A549 (cell line): ENCODE measurements at regions not wholly inside any gene's neighbourhood (a gene's known extent, or its start where the extent isn't known, plus 50 kb on each side); places are given as distances from the start of the nearest gene placed in this dataset.

Source experiments
- ATAC-seq, 2 experiments: fragments of 200-7000 bp in 1 of 2; fragments of >200 bp in 1 of 2; cut with Nextera tagmentation in 1 of 2; cut with Tn5 transposase in 1 of 2; 3 replicates each; pipeline versions ENCODE4 v1.8.0 to v1.9.1; 2018 to 2020; ENCODE audit warnings: mild to moderate bottlenecking in 1 of 2, moderate library complexity in 1 of 2
- CTCF ChIA-PET: fragments of 300-600 bp; sonication (Branson Sonifier 250); formaldehyde crosslinking; extraction: SDS; loops from one replicate; lab custom pipeline; 2021; ENCODE audit warnings: antibody characterized with exemption, inconsistent platforms; lab: Yijun Ruan, JAX
- POLR2A ChIA-PET: fragments of 350-600 bp; formaldehyde crosslinking; extraction: SDS; loops from one replicate; lab custom pipeline; 2021; ENCODE audit warnings: antibody characterized with exemption, inconsistent platforms; lab: Yijun Ruan, JAX
- DNase-seq, 2 experiments: peaks; one replicate each; pipeline versions ENCODE4 v3.0.0 to v3.0.0-alpha.2; 2011 to 2016; ENCODE audit warnings: low read depth in 1 of 2, low spot score in 1 of 2
- FAIRE-seq: peaks from 2 replicates; lab custom pipeline; 2011; peaks lifted over from hg19 to GRCh38; lab: Jason Lieb, UNC
- H3K27ac ChIP-seq, 2 experiments: fragments of >200 bp; sonication (Bioruptor Twin); formaldehyde crosslinking; 3 replicates each; pipeline ENCODE4 v1.5.1; 2016 to 2017
- H3K4me1 ChIP-seq: fragments of >200 bp; sonication (Bioruptor Twin); formaldehyde crosslinking; 3 replicates; pipeline ENCODE4 v1.6.1; 2016
- H3K4me2 ChIP-seq: fragments of >200 bp; sonication (Bioruptor Twin); formaldehyde crosslinking; 3 replicates; pipeline ENCODE4 v1.6.1; 2016
- H3K4me3 ChIP-seq: fragments of >200 bp; sonication (Bioruptor Twin); formaldehyde crosslinking; 3 replicates; pipeline ENCODE4 v1.5.1; 2016
- H3K9me3 ChIP-seq: fragments of >200 bp; sonication (Bioruptor Twin); formaldehyde crosslinking; 3 replicates; pipeline ENCODE4 v1.6.1; 2016
- BHLHE40 ChIP-seq: IDR thresholded peaks from 2 replicates; pipeline ENCODE4 v1.6.1; 2012; ENCODE audit warnings: low read depth, low read length, inconsistent platforms
- CBX8 ChIP-seq: fragments of 200-600 bp; sonication (generic); IDR thresholded peaks from 2 replicates; pipeline ENCODE4 v1.6.1; 2016
- CHD2 ChIP-seq: fragments of 150-350 bp; IDR thresholded peaks from 2 replicates; pipeline ENCODE4 v1.6.1; 2014; ENCODE audit warnings: low read length; ENCODE audit not compliant: partially characterized antibody
- CTCF ChIP-seq: fragments of >200 bp; sonication (Bioruptor Twin); formaldehyde crosslinking; IDR thresholded peaks from 3 replicates; pipeline ENCODE4 v1.5.1; 2016
- EP300 ChIP-seq, 2 experiments: fragments of >200 bp; sonication (Bioruptor Twin); formaldehyde crosslinking; IDR thresholded peaks; 2 replicates in 1 of 2; 3 replicates in 1 of 2; pipeline ENCODE4 v1.6.1; 2016 to 2017
- ESRRA ChIP-seq: fragments of 150-350 bp; IDR thresholded peaks from 2 replicates; pipeline ENCODE4 v1.6.1; 2014; ENCODE audit warnings: mild to moderate bottlenecking, low read length, borderline replicate concordance
- FOXS1 ChIP-seq: fragments of 250-450 bp; sonication (Bioruptor Pico); IDR thresholded peaks from 2 replicates; pipeline ENCODE4 v1.5.0; 2020; ENCODE audit warnings: mild to moderate bottlenecking, moderate library complexity
- GATA3 ChIP-seq: IDR thresholded peaks from 2 replicates; pipeline ENCODE4 v1.6.1; 2012; ENCODE audit warnings: borderline replicate concordance
- HDAC2 ChIP-seq: fragments of 200-600 bp; sonication (generic); IDR thresholded peaks from 2 replicates; pipeline ENCODE4 v1.6.1; 2016
- HEYL ChIP-seq: fragments of 250-450 bp; sonication (Bioruptor Pico); IDR thresholded peaks from 2 replicates; pipeline ENCODE4 v1.8.0; 2021; ENCODE audit warnings: mild to moderate bottlenecking, moderate library complexity
- HMGXB4 ChIP-seq: fragments of 250-450 bp; sonication (Bioruptor Pico); IDR thresholded peaks from 2 replicates; pipeline ENCODE4 v1.5.0; 2021; ENCODE audit warnings: mild to moderate bottlenecking, moderate library complexity, borderline replicate concordance
- HOXA7 ChIP-seq: fragments of 250-450 bp; sonication (Bioruptor Pico); IDR thresholded peaks from 2 replicates; pipeline ENCODE4 v1.5.0; 2020; ENCODE audit warnings: mild to moderate bottlenecking, moderate library complexity
- JUNB ChIP-seq: fragments of >200 bp; sonication (Bioruptor Twin); formaldehyde crosslinking; IDR thresholded peaks from 2 replicates; pipeline ENCODE4 v1.6.1; 2016
- KDM1A ChIP-seq: fragments of 200-600 bp; sonication (generic); IDR thresholded peaks from 2 replicates; pipeline ENCODE4 v1.6.1; 2016; ENCODE audit warnings: low read depth, mild to moderate bottlenecking
- KDM5A ChIP-seq: fragments of 200-600 bp; sonication (generic); IDR thresholded peaks from 2 replicates; pipeline ENCODE4 v1.6.1; 2016; ENCODE audit warnings: antibody characterized with exemption, mild to moderate bottlenecking
- MAFK ChIP-seq: fragments of 450-650 bp; IDR thresholded peaks from 2 replicates; pipeline ENCODE4 v1.6.1; 2014; ENCODE audit not compliant: partially characterized antibody
- MYC ChIP-seq: IDR thresholded peaks from 2 replicates; pipeline ENCODE4 v1.6.1; 2012; ENCODE audit warnings: mild to moderate bottlenecking, inconsistent platforms, low read length, improper control_type of control experiment, borderline replicate concordance
- NPAS2 ChIP-seq: fragments of 250-450 bp; sonication (Bioruptor Pico); IDR thresholded peaks from 2 replicates; pipeline ENCODE4 v1.8.0; 2022; ENCODE audit warnings: mild to moderate bottlenecking, moderate library complexity, borderline replicate concordance
- PHF8 ChIP-seq: fragments of 200-600 bp; sonication (generic); IDR thresholded peaks from 2 replicates; pipeline ENCODE4 v1.6.1; 2016; ENCODE audit warnings: low read depth, mild to moderate bottlenecking, antibody characterized with exemption, moderate library complexity, borderline replicate concordance
- TFCP2L1 ChIP-seq: fragments of 250-450 bp; sonication (Bioruptor Pico); IDR thresholded peaks from 2 replicates; pipeline ENCODE4 v1.5.0; 2021; ENCODE audit warnings: mild to moderate bottlenecking
- TP53 ChIP-seq: fragments of 250-450 bp; sonication (Bioruptor Pico); IDR thresholded peaks from 2 replicates; pipeline ENCODE4 v1.5.0; 2021; ENCODE audit warnings: mild to moderate bottlenecking, moderate library complexity
- ZC3H11A ChIP-seq: fragments of 450-650 bp; IDR thresholded peaks from 2 replicates; pipeline ENCODE4 v1.6.1; 2014; ENCODE audit warnings: antibody characterized with exemption, mild to moderate bottlenecking
- WGBS: methylation state at CpG from one replicate; pipeline ENCODE4 v1.1.6; 2017; ENCODE audit errors: missing lambda C conversion rate; 5-methylcytosine and 5-hydroxymethylcytosine counted together
- TF ChIP-seq, protein P1 (sequence below): IDR thresholded peaks from 2 replicates; pipeline ENCODE4 v1.6.1; 2012

DNA sequence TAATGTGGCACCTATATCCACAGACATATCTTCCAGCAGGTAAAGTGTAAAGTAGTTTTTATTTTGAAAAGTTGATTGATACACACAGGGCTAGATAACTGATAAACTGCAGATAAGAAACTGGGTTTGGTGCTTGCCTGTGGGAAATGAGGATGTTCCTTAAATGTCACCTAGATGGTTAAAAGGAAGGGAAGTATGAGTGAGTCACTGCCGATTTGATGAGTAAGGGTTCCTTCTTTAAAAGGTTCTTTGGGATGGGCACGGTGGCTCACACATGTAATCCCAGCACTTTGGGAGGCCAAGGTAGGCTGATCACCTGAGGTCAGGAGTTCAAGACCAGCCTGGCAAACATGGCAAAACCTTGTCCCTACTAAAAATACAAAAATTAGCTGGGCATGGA lies 73.8 kb upstream of the FRY start:
- ATAC-seq, result no peak
- H3K4me1 ChIP-seq, result no peaks in the 10 kb centered on the region
- no peak for DNase-seq
- H3K27ac ChIP-seq, result no peak overlapping the region
- CTCF ChIA-PET, result no interaction called here
- H3K9me3 ChIP-seq, result no peaks in the 10 kb centered on the region
- no peak for TF ChIP-seq PHF8
- peak; percentile 21 for TF ChIP-seq MAFK
- no peak for TF ChIP-seq EP300 (IDR thresholded peaks at IDR 0.05)
- TF ChIP-seq, all 56 proteins: peak for 1
- Histone ChIP-seq H3K4me2 (no peak overlapping the region), H3K4me3 (no peak overlapping the region)
- FAIRE-seq, result no peak
- WGBS, result 20% methylated on average over 2 of the region's 2 CpGs
- POLR2A ChIA-PET, result no interaction called here

DNA sequence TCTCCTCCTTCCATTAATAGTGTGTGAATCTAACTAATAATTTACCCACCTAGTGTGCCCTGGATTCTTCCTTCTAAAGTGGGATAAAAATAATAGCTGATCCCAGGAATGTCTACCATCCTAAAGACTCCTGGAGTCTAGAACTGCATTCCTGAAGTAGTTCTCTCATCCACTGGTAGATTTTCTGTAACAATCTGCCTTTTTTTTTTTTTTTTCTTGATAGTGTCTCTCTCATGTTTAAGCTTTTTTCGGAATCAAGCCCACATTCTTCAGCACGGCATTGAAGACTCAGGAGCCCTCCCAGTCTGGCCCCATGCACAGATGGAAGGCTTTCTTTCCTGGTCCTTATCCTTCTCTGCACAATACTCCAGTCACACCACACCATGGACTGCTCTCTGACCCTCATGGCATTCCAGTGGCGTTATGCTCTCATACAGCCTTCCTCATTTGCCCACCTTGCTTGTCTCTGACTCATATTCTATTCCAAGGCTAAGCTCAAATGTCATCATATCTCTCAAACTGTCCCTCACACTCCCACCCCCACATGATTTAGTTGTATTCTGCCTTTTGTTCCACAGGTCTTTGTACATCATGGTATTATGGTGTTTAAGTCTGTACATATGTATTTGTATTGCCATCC lies 68.7 kb upstream of the FRY start:
- Histone ChIP-seq H3K4me1 (no peaks in the 10 kb centered on the region), H3K4me3 (no peak overlapping the region), H3K4me2 (no peak overlapping the region), H3K27ac (no peak overlapping the region), H3K9me3 (no peaks in the 10 kb centered on the region)
- CTCF ChIA-PET, result interaction anchor here (1.2 kb wide), 2 partner anchors 8 to 53 kb away, joined by 3 read pairs; no protein-coding TSS in a partner anchor
- POLR2A ChIA-PET, result no interaction called here
- no peak for TF ChIP-seq BHLHE40
- FAIRE-seq (no peak), ATAC-seq (no peak), DNase-seq (no peak)
- WGBS, result 31% methylated on average over 3 of the region's 3 CpGs

GRCh38 chr13:31963631-31964030 lies 67.9 kb upstream of the FRY start:
- H3K27ac ChIP-seq, result no peak overlapping the region
- no peak for FAIRE-seq
- CTCF ChIA-PET, result no interaction called here
- TF ChIP-seq BHLHE40 (no peak), FOXS1 (CRISPR knock-in tag) (no peak), KDM1A (no peak), TP53 (CRISPR knock-in tag) (no peak), TFCP2L1 (no peak), HMGXB4 (CRISPR knock-in tag) (no peak), CHD2 (no peak), HDAC2 (no peak), CTCF (no peak)
- TF ChIP-seq, all 56 proteins: peak for 0
- Histone ChIP-seq H3K4me1 (no peaks in the 10 kb centered on the region), H3K4me2 (no peak overlapping the region), H3K4me3 (no peak overlapping the region), H3K9me3 (no peaks in the 10 kb centered on the region)
- 95% methylated on average over 1 of the region's 1 CpG for WGBS
- DNase-seq (no peak), ATAC-seq (no peak)
- POLR2A ChIA-PET, result no interaction called here

GRCh38 chr13:31964168-31964567 lies 67.4 kb upstream of the FRY start:
- POLR2A ChIA-PET, result no interaction called here
- no peak for DNase-seq
- Histone ChIP-seq H3K27ac (no peak overlapping the region), H3K9me3 (no peaks in the 10 kb centered on the region), H3K4me1 (no peaks in the 10 kb centered on the region), H3K4me3 (no peak overlapping the region), H3K4me2 (no peak overlapping the region)
- CTCF ChIA-PET, result no interaction called here
- no peak for FAIRE-seq
- TF ChIP-seq HOXA7 (CRISPR knock-in tag) (no peak), CBX8 (no peak), ESRRA (no peak), ZC3H11A (no peak), NPAS2 (CRISPR knock-in tag) (no peak), MAFK (no peak), HEYL (CRISPR knock-in tag) (no peak), CHD2 (no peak), CTCF (no peak), MYC (no peak), JUNB (no peak), KDM5A (no peak), GATA3 (no peak), FOXS1 (CRISPR knock-in tag) (no peak), TP53 (CRISPR knock-in tag) (no peak)
- TF ChIP-seq, protein P1, sequence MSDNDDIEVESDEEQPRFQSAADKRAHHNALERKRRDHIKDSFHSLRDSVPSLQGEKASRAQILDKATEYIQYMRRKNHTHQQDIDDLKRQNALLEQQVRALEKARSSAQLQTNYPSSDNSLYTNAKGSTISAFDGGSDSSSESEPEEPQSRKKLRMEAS, result no peak
- 51% methylated on average over 2 of the region's 2 CpGs for WGBS
- ATAC-seq, result no peak
